ENCODE measurements at regions not wholly inside any gene's neighbourhood (a gene's known extent, or its start where the extent isn't known, plus 50 kb on each side); places are given as distances from the start of the nearest gene placed in this dataset.

DNA sequence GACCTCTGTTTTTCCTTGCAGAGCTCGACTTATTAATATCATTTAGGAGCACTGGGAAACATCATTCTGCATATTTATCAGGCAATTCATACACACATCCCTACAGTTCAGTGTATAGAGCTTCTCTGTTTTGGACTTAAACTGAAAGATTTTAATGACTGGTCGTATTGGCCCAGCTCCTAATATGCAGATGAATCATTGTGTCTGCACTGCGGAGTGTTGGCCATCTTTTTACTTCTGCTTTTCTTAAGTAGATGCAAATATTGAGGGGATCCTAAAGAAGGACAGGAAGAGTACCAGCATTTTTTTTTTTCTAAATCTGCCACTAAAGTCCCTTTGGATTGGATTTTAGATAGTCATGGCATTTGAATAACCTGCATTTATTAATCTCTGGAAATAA lies 154.8 kb downstream of the BACH1 start:
- TF ChIP-seq CREB1 (IDR thresholded peaks at IDR 0.05; ENCODE audit: low read depth) (no peak), RAD21 (IDR thresholded peaks at IDR 0.05; ENCODE audit: low read depth) (no peak), EP300 (IDR thresholded peaks at IDR 0.05; ENCODE audit: borderline replicate concordance) (no peak), CEBPB (IDR thresholded peaks at IDR 0.05) (no peak), FOXM1 (IDR thresholded peaks at IDR 0.05; ENCODE audit: borderline replicate concordance, low read depth) (no peak), NFIC (IDR thresholded peaks at IDR 0.05) (no peak), MAX (IDR thresholded peaks at IDR 0.05) (no peak)
- TF ChIP-seq, protein P1, sequence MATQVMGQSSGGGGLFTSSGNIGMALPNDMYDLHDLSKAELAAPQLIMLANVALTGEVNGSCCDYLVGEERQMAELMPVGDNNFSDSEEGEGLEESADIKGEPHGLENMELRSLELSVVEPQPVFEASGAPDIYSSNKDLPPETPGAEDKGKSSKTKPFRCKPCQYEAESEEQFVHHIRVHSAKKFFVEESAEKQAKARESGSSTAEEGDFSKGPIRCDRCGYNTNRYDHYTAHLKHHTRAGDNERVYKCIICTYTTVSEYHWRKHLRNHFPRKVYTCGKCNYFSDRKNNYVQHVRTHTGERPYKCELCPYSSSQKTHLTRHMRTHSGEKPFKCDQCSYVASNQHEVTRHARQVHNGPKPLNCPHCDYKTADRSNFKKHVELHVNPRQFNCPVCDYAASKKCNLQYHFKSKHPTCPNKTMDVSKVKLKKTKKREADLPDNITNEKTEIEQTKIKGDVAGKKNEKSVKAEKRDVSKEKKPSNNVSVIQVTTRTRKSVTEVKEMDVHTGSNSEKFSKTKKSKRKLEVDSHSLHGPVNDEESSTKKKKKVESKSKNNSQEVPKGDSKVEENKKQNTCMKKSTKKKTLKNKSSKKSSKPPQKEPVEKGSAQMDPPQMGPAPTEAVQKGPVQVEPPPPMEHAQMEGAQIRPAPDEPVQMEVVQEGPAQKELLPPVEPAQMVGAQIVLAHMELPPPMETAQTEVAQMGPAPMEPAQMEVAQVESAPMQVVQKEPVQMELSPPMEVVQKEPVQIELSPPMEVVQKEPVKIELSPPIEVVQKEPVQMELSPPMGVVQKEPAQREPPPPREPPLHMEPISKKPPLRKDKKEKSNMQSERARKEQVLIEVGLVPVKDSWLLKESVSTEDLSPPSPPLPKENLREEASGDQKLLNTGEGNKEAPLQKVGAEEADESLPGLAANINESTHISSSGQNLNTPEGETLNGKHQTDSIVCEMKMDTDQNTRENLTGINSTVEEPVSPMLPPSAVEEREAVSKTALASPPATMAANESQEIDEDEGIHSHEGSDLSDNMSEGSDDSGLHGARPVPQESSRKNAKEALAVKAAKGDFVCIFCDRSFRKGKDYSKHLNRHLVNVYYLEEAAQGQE (IDR thresholded peaks at IDR 0.05; ENCODE audit: low read depth) = no peak
- TF ChIP-seq, protein P2, sequence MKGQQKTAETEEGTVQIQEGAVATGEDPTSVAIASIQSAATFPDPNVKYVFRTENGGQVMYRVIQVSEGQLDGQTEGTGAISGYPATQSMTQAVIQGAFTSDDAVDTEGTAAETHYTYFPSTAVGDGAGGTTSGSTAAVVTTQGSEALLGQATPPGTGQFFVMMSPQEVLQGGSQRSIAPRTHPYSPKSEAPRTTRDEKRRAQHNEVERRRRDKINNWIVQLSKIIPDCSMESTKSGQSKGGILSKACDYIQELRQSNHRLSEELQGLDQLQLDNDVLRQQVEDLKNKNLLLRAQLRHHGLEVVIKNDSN (IDR thresholded peaks at IDR 0.05) = no peak

GRCh38 chr21:29454179-29454578 lies 155.5 kb downstream of the BACH1 start:
- TF ChIP-seq ZBTB7A (IDR thresholded peaks at IDR 0.05; ENCODE audit: low read depth) (no peak), TCF12 (IDR thresholded peaks at IDR 0.05; ENCODE audit: low read depth) (no peak)

DNA sequence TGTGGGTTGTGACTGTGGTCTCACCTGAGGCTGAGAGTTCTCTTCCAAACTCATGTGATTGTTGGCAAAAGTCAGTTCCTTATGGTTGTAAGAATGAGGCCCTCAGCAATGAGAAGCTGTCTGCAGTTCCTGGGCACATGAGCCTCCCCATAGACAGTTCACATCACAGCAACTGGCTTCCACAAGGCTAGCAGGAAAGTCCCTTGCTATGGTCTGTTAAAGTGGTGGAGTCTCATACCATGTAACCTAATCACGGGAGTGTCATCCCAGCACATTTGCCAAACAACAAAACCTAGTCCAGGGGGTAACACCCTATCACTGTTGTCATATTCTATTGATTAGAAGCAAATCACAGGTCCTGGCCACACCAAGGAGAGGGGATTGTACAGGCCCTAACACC lies 163.8 kb downstream of the BACH1 start:
- TF ChIP-seq, protein P2 (IDR thresholded peaks at IDR 0.05) = no peak
- TF ChIP-seq EGR1 (IDR thresholded peaks at IDR 0.05) (no peak), TCF12 (IDR thresholded peaks at IDR 0.05; ENCODE audit: low read depth) (no peak), YY1 (IDR thresholded peaks at IDR 0.05; ENCODE audit: low read depth) (no peak), ZBTB7A (IDR thresholded peaks at IDR 0.05; ENCODE audit: low read depth) (no peak), RAD21 (IDR thresholded peaks at IDR 0.05; ENCODE audit: low read depth) (no peak), FOXM1 (IDR thresholded peaks at IDR 0.05; ENCODE audit: borderline replicate concordance, low read depth) (no peak)

DNA sequence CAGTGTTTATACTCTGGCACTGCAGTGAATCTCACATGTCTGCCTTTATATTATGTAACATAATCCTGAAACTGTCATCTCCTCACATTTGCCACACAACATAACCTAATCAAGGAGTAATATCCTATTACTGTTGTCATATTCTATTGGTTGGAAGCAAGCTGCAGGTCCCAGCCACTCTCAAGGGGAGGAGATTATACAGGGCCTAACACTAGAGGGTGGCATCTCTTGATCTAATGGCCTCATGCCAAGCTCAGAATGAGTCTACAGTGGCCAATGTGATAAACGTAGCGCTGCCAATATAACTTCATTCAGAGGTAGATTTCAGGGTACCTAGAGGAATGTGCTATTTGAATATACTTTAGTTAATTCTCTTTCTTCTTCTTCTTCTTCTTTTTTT lies 166.8 kb downstream of the BACH1 start:
- TF ChIP-seq TAF1 (IDR thresholded peaks at IDR 0.05; ENCODE audit: low read depth) = no peak
- TF ChIP-seq EGR1 (IDR thresholded peaks at IDR 0.05) = no peak
- no peak for TF ChIP-seq YY1 (IDR thresholded peaks at IDR 0.05; ENCODE audit: low read depth)
- no peak for TF ChIP-seq TEAD4 (IDR thresholded peaks at IDR 0.05)
- TF ChIP-seq CREB1 (IDR thresholded peaks at IDR 0.05; ENCODE audit: low read depth) = no peak
- TF ChIP-seq, protein P1 (IDR thresholded peaks at IDR 0.05; ENCODE audit: low read depth) = no peak
- TF ChIP-seq RAD21 (IDR thresholded peaks at IDR 0.05; ENCODE audit: low read depth) = no peak
- TF ChIP-seq FOXM1 (IDR thresholded peaks at IDR 0.05; ENCODE audit: borderline replicate concordance, low read depth) = no peak
- no peak for TF ChIP-seq CEBPB (IDR thresholded peaks at IDR 0.05)

DNA sequence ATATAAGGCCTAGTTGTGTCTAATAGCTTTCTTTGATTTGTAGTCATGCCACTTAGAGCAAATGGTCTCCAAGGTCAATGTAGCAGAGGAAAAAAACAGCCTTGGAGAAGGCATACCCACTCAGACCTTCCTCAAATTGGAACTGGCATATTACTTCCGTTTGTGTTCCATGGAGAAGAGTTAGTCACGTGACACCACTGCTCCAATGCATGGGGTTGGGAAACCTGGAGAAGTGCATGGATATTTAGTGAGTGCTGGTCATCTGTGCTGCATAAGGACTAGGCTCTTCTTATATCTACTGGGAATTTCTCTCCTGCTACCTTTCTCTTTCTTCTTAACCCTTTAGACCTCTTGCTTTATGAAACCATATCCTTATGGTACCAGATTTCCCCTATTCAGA lies 167.8 kb downstream of the BACH1 start:
- TF ChIP-seq MAX (IDR thresholded peaks at IDR 0.05) = no peak
- TF ChIP-seq CREB1 (IDR thresholded peaks at IDR 0.05; ENCODE audit: low read depth) = no peak
- no peak for TF ChIP-seq TAF1 (IDR thresholded peaks at IDR 0.05; ENCODE audit: low read depth)
- no peak for TF ChIP-seq EP300 (IDR thresholded peaks at IDR 0.05; ENCODE audit: borderline replicate concordance)
- TF ChIP-seq, protein P2 (IDR thresholded peaks at IDR 0.05) = no peak
- TF ChIP-seq TEAD4 (IDR thresholded peaks at IDR 0.05) = no peak
- no peak for TF ChIP-seq FOXM1 (IDR thresholded peaks at IDR 0.05; ENCODE audit: borderline replicate concordance, low read depth)
- no peak for TF ChIP-seq ZBTB7A (IDR thresholded peaks at IDR 0.05; ENCODE audit: low read depth)
- TF ChIP-seq YY1 (IDR thresholded peaks at IDR 0.05; ENCODE audit: low read depth) = no peak
- no peak for TF ChIP-seq RAD21 (IDR thresholded peaks at IDR 0.05; ENCODE audit: low read depth)
- TF ChIP-seq CEBPB (IDR thresholded peaks at IDR 0.05) = no peak
- no peak for TF ChIP-seq NFIC (IDR thresholded peaks at IDR 0.05)
- no peak for TF ChIP-seq TCF12 (IDR thresholded peaks at IDR 0.05; ENCODE audit: low read depth)
- TF ChIP-seq, protein P1 (IDR thresholded peaks at IDR 0.05; ENCODE audit: low read depth) = no peak
- TF ChIP-seq EGR1 (IDR thresholded peaks at IDR 0.05) = no peak
